Smooth muscle cell (in vitro differentiated cells): ENCODE measurements at regions not wholly inside any gene's neighbourhood (a gene's known extent, or its start where the extent isn't known, plus 50 kb on each side); places are given as distances from the start of the nearest gene placed in this dataset.

ENCODE experiments used
- DNase-seq: peaks from one replicate; lab custom pipeline; 2025; ENCODE audit not compliant: unreplicated experiment; lab: John Stamatoyannopoulos, UW
- H2AFZ ChIP-seq: fragments of 200-600 bp; sonication (generic); 2 replicates; pipeline ENCODE4 v1.6.0; 2016; ENCODE audit warnings: antibody characterized with exemption, low read depth, mild to moderate bottlenecking
- H3F3A ChIP-seq: fragments of 200-600 bp; sonication (generic); 2 replicates; pipeline ENCODE4 v1.6.0; 2017; ENCODE audit warnings: antibody characterized with exemption, low read depth
- H3K27ac ChIP-seq: fragments of 200-600 bp; sonication (generic); 2 replicates; pipeline ENCODE4 v1.5.1; 2016; ENCODE audit warnings: low read depth, mild to moderate bottlenecking
- H3K27me3 ChIP-seq: fragments of 200-600 bp; sonication (generic); 2 replicates; pipeline ENCODE4 v1.6.1; 2016; ENCODE audit warnings: low read depth, mild to moderate bottlenecking
- H3K36me3 ChIP-seq: fragments of 200-600 bp; sonication (generic); 2 replicates; pipeline ENCODE4 v1.5.1; 2016; ENCODE audit warnings: low read depth
- H3K4me1 ChIP-seq: fragments of 200-600 bp; sonication (generic); 2 replicates; pipeline ENCODE4 v1.5.1; 2016; ENCODE audit warnings: low read depth
- H3K4me2 ChIP-seq: fragments of 200-600 bp; sonication (generic); 2 replicates; pipeline ENCODE4 v1.6.0; 2016; ENCODE audit warnings: mild to moderate bottlenecking
- H3K4me3 ChIP-seq: fragments of 200-600 bp; sonication (generic); 2 replicates; pipeline ENCODE4 v1.5.1; 2016; ENCODE audit warnings: mild to moderate bottlenecking
- H3K79me2 ChIP-seq: fragments of 200-600 bp; sonication (generic); 2 replicates; pipeline ENCODE4 v1.6.0; 2016; ENCODE audit warnings: low read depth, mild to moderate bottlenecking
- H3K9ac ChIP-seq: fragments of 200-600 bp; sonication (generic); 2 replicates; pipeline ENCODE4 v1.6.0; 2016; ENCODE audit warnings: low read depth
- H3K9me3 ChIP-seq: fragments of 200-600 bp; sonication (generic); replicated peaks from 2 replicates; pipeline ENCODE4 v1.5.1; 2016; ENCODE audit warnings: low read depth
- H4K20me1 ChIP-seq: fragments of 200-600 bp; sonication (generic); 2 replicates; pipeline ENCODE4 v1.6.0; 2016; ENCODE audit warnings: low read depth
- CTCF ChIP-seq: fragments of 200-600 bp; sonication (generic); IDR thresholded peaks from 2 replicates; pipeline ENCODE4 v1.5.1; 2017; ENCODE audit warnings: borderline replicate concordance, mild to moderate bottlenecking, antibody characterized with exemption; ENCODE audit not compliant: insufficient read depth, poor library complexity, severe bottlenecking
- WGBS: methylation state at CpG from one replicate; pipeline ENCODE4 v1.1.7; 2016; ENCODE audit warnings: low lambda C conversion rate; 5-methylcytosine and 5-hydroxymethylcytosine counted together

- H3K27me3 ChIP-seq: no peaks in the 10 kb centered on the region
- no peak for TF ChIP-seq CTCF
- no peak overlapping the region for H3K4me3 ChIP-seq
- H3K4me1 ChIP-seq: no peaks in the 10 kb centered on the region
- no peak overlapping the region for H3K4me2 ChIP-seq
- peak overlapping the region; percentile 19 for H2AFZ ChIP-seq
- no peaks in the 10 kb centered on the region for H4K20me1 ChIP-seq
- 91% methylated on average over 3 of the region's 3 CpGs for WGBS
- H3K79me2 ChIP-seq: no peaks in the 10 kb centered on the region
- no peaks in the 10 kb centered on the region for H3K36me3 ChIP-seq
- no peaks in the 10 kb centered on the region for H3F3A ChIP-seq
- H3K9ac ChIP-seq: no peak overlapping the region
- no peak overlapping the region for H3K27ac ChIP-seq
- no peaks in the 10 kb centered on the region for H3K9me3 ChIP-seq
- no peak for DNase-seq
Observed at GRCh38 chr2:146950361-146950760, 894.5 kb upstream of the ACVR2A start.

- Histone ChIP-seq H3K36me3 (no peaks in the 10 kb centered on the region), H2AFZ (no peak overlapping the region), H3K4me1 (no peaks in the 10 kb centered on the region), H3K27me3 (no peaks in the 10 kb centered on the region), H3K27ac (no peak overlapping the region), H3K79me2 (no peaks in the 10 kb centered on the region), H3K9ac (no peak overlapping the region), H3K4me2 (no peak overlapping the region), H3K9me3 (no peaks in the 10 kb centered on the region), H3K4me3 (no peak overlapping the region), H3F3A (no peaks in the 10 kb centered on the region), H4K20me1 (no peaks in the 10 kb centered on the region)
- 93% methylated on average over 2 of the region's 2 CpGs for WGBS
- no peak for DNase-seq
- TF ChIP-seq CTCF: no peak
Observed at GRCh38 chr2:146949400-146949799, 895.4 kb upstream of the ACVR2A start.

- no peak for DNase-seq
- Histone ChIP-seq H3F3A (no peaks in the 10 kb centered on the region), H3K9ac (no peak overlapping the region), H3K79me2 (no peaks in the 10 kb centered on the region), H3K36me3 (no peaks in the 10 kb centered on the region), H3K4me3 (no peak overlapping the region), H3K27me3 (no peaks in the 10 kb centered on the region), H3K27ac (no peak overlapping the region), H3K4me2 (no peak overlapping the region), H3K9me3 (no peaks in the 10 kb centered on the region), H4K20me1 (no peaks in the 10 kb centered on the region), H2AFZ (no peak overlapping the region), H3K4me1 (peaks cover 3% of the 10 kb centered on the region)
- no peak for TF ChIP-seq CTCF
- 91% methylated on average over 4 of the region's 4 CpGs for WGBS
Observed at GRCh38 chr2:146944601-146945000, 900.2 kb upstream of the ACVR2A start.

GRCh38 chr2:146939991-146940685 is 904.7 kb upstream of the ACVR2A start:
- H3F3A ChIP-seq: no peaks in the 10 kb centered on the region
- peak overlapping the region; percentile 0 for H3K27ac ChIP-seq
- H3K4me3 ChIP-seq: peak overlapping the region; percentile 3
- H3K4me2 ChIP-seq: peak overlapping the region; percentile 71
- H3K36me3 ChIP-seq: no peaks in the 10 kb centered on the region
- no peaks in the 10 kb centered on the region for H3K9me3 ChIP-seq
- no peak for DNase-seq
- peak overlapping the region; percentile 36 for H2AFZ ChIP-seq
- WGBS: 57% methylated on average over 5 of the region's 5 CpGs
- H3K79me2 ChIP-seq: no peaks in the 10 kb centered on the region
- no peaks in the 10 kb centered on the region for H4K20me1 ChIP-seq
- peaks cover 3% of the 10 kb centered on the region for H3K4me1 ChIP-seq
- H3K9ac ChIP-seq: no peak overlapping the region
- no peak for TF ChIP-seq CTCF
- no peaks in the 10 kb centered on the region for H3K27me3 ChIP-seq
